Stimulated activated naive CD4-positive, alpha-beta T cell (primary cell): ENCODE measurements at regions not wholly inside any gene's neighbourhood (a gene's known extent, or its start where the extent isn't known, plus 50 kb on each side); places are given as distances from the start of the nearest gene placed in this dataset.
"Not testable (repeated sequence)": the region's sequence is repeated elsewhere in the genome, so short reads cannot be mapped to it uniquely, and the experiment has no call there.

Experiments used
- DNase-seq, 6 experiments: peaks; one replicate each; lab custom pipeline; 2025; lab: John Stamatoyannopoulos, UW

DNA sequence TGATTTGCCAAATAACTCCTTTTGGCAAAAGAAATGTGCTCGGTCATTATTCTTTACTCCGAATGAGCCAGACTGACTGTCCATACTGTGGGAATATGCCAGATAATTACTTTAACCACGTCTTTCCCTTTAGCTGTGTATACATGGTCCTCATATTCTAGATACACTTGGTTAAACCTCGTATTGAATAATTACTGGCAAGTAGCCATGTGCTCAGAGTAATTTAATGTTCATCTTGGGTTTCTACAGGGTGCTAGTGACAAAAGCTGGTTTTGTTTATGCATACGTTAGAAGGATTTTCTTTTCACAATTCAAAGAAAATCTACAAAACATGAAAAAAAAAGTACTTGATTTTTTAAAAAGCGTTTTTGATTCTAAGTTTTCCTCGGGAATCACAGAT, 540.3 kb downstream of the KCNJ2 start:
- DNase-seq = no peak

DNA sequence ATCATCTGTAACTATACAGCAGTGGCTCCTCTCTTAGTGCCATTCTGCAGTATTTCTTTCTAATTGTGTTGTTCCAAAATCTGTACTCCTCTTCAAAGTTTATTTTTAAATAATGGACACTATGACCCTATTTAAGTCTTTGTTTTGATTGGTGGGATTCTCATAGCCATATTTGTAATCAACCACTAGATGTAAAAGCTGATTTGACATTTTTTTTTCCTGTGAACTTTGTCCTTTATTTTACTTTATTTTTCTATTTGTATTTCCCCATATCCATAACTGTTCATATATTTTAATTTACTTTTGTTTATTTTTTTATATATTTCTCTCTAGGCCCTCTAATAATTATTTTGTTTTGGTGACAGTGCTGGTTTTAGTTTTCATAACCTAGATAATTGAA, 544.4 kb downstream of the KCNJ2 start:
- DNase-seq = no peak

DNA sequence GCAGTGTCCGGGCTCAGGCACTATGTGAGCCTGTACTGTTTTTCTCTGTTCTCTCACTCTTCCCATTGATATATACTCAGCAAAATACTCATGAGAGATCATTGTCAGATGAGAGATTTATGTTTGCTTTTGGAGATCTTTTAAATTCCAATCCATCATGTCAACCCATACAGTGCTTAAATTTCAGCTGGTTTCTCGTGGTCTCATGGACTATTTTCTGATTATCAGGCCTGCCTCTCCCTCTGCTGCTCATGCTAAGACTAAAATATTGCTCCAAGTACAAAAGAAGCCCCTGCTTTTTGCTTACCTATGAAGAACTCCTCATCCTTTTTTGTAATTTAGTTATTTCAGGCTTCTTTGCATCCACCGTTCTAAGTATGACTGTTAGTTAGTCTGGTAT, 547.2 kb downstream of the KCNJ2 start:
- DNase-seq = no peak

DNA sequence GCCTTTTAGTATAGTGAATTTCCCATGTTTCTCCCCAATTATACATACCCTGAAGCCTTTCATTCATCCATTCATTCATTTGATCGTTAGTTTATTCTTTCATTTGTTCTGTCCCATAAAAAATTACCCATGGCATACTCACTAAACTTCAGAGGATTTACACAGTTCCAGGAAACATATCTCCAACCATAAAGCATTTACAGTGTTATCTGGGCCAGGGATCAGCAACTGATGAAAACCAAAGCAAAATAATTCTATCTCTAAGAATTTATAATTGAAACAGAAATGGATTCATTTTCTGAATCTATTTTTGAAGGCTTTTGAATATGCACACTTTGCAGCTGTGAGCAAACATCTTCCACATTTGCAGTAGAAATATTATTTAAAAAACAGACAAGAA, 547.7 kb downstream of the KCNJ2 start:
- DNase-seq = no peak

DNA sequence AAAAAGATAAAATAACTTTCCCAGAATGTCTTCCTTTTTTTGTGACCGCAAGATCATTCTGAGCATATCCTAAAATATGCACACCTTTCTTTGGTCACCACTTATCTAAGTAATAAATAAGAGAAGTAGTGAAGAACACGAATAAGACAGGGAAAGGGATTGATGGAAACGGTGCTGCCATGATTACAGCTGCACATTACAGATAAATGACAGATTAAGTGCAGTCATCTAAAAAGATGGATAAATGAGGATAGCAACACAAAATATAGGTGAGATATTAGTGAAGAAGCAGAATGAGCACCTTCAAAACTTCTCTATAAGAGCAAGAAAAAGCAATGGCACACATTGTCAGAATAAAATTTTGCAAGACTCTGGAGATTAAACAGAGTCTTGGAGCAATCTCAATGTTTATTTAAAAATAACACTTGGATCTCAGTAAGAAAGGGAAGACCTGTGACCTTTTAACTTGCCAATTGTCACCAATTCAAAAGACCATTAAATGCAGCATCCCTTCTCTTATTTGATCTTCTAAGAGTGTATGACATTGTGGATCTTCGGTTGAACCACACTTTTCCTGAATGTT, 567.1 kb downstream of the KCNJ2 start:
- DNase-seq = no peak

DNA sequence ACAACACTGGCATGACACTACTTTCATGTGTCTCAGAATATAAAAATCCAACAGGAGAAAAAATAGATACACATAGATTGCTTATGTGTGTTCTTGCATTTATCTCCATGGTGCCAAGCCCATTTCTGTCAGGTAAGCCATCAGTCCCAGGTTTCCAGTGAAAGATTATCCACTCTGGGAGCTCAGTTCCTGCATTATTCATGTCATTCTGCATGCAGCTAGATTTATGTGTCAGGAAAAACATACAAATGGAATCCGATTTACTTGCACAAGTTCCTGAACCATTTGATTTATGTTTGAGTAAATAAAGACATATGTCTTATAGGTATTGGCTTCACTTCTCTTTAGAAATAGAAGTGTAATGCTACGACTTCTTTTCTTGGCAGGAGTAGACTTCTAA, 569.7 kb downstream of the KCNJ2 start:
- no peak for DNase-seq

DNA sequence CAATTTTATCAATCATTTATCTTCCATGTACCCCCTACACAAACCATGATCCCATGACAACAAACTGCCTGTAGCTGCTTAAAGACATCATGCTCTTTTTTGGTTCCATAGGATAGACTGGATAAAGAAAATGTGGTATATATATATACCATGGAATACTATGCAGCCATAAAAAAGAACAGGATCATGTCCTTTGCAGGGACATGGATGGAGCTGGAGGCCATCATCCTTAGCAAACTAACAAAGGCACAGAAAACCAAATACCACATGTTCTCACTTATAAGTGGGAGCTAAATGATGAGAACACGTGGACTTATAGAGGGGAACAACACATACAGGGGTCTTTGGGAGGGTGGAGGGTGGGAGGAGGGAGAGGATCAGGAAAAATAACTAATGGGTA, 577.2 kb downstream of the KCNJ2 start:
- not testable (repeated sequence) for DNase-seq

DNA sequence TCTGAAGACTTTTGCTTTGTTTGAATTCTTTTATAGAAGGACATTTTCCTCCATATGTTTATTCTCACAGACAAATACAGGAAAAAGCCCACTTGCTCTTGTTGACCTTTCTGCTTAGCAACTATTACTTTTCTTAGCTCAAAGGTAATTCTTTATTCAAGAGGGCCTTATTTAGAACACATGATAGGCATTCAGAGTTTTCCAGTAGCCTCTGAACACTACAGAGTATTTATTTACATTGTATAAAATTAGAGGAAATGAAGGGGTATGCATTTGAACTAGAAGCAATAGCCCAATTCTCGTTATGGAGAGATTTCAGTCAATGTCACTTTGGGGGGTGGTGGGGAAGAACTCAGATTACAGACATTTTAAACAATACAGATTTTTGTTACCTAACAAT, 581.7 kb downstream of the KCNJ2 start:
- DNase-seq = no peak

DNA sequence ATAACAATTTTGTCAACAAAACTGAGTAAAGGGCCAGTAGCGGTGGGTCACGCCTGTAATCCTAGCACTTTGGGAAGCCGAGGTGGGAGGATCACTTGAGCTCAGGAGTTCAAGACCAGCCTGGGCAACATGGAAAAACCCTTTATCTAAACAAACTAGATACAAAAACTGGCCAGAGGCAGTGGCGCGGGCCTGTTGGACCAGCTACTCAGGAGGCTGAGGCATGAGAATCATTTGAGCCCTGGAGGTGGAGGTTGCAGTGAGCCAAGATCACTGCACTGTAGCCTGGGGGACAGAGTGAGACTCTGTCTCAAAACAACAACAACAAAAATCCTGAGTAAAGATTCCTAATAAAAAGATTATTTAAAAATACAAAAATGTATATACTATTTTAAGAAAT, 583.1 kb downstream of the KCNJ2 start:
- DNase-seq = not testable (repeated sequence)

DNA sequence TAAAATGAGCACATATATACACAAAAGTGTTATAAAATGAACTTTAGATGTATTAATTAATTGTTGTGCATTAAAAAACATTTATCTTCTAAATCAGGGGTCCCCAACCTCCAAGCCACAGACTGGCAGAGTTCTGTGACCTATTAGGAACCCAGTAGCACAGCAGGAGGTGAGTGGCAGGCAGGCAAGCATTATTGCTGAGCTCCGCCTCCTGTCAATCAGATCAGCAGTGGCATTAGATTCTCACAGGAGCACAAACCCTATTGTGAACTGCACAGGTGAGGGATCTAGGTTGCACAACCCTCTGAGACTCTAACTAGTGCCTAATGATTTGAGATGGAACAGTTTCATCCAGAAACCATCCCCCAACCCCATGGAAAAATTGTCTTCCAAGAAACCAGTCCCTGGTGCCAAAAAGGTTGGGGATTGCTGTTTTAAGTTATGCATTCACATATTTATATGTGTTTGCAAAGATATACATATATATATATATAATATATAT, 583.7 kb downstream of the KCNJ2 start:
- no peak for DNase-seq

DNA sequence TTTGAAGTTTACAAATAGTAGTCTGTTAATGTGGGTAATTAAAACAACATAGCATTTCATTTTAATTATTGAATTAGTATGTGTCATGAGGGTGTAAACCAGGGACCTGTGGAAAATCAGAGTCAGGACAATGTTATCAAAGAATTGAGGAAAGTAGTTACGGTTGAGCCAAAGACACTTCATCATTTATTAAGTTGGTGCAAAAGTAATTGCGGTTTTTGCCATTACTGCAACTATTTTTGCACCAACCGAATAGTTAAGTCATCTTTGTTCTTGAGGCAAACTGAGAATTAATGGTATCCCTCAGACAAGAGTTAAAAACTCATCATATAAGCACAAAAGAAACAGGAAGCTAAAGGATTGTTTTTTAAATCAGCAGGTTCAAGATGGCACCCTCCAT, 593.7 kb downstream of the KCNJ2 start:
- no peak for DNase-seq

DNA sequence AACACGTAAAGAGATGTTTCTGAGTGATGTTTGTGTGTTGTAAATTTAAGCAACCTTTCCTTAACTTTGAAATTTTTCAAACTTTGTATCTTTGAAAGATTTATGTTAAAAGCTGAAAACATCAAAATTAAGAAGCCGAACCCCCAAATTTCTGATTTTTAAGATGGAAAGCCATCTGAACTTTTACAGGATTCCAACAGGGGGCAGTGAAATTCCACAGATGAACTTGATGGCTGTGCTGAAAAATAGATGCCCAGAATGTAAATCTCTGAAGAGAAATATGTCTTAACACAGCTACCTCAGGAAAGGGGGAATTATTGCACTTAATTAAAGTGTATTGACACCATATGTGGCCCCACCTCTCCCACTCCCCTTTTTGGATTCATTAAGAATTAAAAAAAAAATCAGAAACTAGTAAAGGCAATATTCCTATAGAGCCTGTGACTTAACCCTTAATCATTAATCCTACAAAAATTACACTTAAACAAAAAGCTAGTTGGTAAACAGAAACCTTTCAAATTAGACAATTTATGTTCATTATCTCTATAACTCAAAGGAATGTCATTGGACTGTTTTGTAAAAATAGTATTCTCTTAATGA, 597.9 kb downstream of the KCNJ2 start:
- DNase-seq = no peak

DNA sequence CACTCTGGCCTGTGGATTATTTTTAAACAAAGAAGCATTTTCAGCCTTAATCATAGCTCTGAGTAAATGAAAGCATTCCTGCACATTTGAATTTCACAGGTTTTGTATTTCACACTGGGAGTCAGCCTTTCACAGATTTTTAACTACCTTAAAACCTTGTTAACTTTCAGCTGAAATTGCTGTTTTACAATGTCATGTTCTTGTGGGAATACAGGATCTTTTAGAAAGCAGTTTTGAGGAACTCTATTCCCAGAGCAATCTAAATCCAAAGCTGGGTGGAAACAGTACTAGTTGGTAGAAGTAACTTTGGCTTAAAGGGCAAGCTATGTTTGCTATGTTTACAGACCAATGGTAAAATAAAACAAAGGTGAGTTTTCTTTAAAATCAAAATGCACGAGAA, 600.6 kb downstream of the KCNJ2 start:
- no peak for DNase-seq

DNA sequence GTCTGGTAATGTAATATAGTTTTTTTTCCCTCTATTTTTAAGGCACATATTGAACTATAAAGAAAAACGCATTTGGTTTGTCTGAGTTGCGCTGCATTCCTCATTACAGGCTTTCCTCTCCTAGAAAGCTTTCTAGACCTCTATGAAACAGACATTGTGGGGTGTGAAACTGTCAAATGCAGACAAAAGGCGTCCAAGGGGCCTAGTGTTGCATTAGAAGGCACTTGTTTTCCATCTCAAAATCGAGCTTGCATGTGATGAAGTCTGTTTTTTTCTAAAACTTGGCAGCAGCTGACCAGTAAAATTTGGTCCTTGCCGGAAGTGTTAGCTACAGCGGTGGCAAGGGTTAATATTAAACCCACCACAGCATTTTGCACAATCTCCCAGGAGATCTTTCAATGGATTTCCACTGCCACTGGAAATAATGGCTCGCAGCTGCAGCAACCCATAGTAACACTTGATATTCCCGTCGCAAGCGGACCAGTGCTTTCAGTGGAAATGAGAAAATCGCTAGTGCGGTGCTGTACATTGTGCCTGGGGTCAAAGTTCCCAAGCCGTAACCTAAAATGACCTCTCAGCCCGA, 602.6 kb downstream of the KCNJ2 start:
- DNase-seq = no peak

DNA sequence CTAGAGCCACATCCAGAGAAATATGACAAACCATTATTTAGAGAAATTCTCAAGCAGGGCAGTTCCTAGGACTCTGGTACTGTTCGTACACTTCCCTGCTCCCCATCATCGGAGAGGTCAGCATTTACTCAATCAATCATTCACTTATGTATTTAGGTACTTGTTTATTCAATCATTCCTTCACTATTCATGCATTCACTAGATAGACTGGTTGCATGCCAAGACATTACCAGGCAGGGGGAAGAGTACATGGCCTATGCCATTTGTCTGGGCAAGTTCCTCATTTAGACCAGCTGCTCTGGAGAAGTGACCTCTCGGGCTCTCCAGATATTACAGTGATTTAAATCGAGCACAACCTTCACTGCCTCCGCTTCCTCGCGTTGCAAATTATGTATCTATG, 603.4 kb downstream of the KCNJ2 start:
- no peak for DNase-seq

DNA sequence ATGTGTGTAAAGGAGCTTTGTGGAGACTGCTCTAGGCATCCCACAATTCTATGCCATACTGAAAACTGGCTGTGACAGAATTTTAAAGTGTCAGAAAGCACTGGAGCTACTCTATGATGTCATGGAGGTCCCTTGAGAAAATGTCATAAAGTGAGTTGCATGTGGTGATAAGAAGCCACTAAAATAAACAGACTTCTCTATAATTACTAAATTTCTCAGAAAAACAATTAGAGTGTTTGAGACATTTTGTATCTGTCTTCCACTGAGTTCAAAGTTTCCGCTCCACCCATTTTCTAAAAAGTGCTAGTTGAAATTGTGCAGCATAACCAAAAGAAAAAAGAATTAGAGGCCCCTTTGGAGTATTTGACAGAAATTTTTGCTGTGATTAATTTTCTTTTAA, 603.9 kb downstream of the KCNJ2 start:
- no peak for DNase-seq

DNA sequence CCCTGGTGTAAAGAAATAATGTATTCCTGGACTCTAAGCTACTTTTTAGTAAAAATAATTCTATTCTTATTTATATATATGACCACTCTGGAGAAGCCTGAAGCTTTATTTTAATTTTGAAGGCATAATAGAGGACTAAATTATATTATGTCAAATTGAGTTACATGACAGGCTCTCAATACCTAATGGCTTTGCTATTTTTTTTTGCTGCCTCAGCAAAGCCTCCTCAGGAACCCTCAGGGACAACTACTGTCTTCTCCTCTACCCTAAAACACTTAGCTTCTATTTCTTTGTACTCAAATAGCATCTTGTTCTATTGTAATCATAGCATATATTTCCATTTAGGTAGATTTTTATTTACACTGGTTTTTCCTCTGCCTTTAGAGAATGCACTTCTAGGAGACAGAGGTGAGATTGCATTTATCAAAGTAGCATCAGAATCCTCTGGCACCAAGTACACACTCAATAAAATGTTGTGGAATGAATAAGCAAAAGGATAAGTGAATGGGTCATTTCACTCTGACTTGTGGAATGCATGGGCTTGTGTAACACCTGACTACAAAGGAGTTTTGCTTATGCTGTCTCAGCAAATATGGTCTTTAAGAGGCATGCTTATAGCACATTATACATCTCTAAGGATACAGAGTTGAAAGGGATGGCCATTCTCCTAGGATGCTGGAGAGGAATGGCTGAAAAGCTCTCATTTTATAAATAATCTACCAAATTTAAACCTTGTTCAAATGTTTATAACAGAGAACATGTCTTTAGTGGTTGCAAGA, 605.2 kb downstream of the KCNJ2 start:
- DNase-seq = no peak

DNA sequence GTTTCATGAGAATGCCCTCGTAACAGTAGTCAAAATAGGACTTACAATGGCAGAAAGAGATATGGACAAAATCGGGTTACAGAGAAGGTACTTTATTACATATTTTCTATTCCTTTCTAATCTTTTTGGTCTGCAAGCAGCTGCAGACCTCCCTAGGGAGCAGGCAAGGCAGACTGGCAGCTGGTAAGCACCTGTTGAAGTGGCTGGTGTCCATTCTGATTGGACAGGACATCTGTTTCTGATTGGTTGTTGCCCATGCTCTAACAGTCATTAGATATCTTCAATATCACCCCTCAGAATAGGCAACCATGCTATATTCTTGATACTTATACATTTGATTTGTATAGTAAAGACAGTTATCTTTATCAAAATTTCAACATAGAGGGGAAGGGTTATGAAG, 606.3 kb downstream of the KCNJ2 start:
- DNase-seq = no peak

DNA sequence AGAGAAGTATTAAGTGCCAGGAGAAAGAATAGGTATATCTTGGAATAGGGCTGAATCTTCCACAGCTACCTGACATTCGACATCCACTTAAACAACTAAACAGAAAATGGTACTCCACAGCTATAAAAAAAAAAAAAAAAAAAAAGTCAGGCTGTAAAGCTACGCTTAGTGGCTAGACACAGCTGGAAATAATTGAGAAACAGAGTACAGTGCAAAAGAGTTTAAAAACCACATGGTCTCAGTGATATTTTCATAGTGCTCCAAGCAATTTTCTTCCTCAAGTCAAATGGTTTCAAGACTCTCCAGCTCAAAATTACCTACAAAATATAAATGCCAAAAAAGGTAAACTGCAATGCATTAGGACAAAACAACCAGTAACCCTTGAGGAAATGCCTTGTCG, 607.1 kb downstream of the KCNJ2 start:
- DNase-seq = no peak

DNA sequence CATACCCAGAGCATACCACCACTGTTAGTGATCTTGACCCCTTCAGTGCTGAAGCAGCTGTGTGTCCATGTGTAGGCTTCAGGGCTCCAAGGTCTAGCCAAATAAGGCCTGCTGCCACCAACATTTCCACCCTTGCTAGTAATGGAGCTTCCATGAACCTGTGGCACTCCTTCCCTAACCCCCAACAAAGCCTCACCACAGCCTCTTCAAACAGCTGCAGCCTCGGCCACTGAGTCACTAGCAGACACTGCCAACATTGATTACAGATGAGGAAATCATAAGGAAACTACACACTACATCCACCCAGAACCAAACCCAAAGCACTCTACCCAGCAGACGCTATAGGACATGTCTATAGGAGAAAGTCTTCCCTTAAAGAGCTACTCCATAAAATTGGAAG, 610.7 kb downstream of the KCNJ2 start:
- DNase-seq = no peak

DNA sequence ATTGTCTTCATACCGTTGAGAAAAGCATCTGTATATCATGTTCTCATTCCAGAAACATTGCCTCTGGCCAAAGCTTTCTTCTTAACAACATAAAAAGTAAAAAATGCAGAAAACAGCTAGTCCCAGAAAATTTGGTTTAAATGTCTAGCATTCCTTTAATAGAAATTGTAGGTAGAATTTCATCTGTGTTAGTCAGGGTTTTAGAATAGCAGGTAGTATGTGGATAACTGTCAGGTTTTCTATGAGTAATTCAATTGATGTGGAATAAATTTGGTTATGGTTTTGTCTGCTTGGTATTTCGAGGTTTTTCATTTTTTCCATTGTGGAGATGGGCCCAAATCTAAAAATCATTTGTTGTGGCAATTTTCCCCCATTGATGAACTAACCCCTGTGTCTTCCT, 616.7 kb downstream of the KCNJ2 start:
- no peak for DNase-seq

DNA sequence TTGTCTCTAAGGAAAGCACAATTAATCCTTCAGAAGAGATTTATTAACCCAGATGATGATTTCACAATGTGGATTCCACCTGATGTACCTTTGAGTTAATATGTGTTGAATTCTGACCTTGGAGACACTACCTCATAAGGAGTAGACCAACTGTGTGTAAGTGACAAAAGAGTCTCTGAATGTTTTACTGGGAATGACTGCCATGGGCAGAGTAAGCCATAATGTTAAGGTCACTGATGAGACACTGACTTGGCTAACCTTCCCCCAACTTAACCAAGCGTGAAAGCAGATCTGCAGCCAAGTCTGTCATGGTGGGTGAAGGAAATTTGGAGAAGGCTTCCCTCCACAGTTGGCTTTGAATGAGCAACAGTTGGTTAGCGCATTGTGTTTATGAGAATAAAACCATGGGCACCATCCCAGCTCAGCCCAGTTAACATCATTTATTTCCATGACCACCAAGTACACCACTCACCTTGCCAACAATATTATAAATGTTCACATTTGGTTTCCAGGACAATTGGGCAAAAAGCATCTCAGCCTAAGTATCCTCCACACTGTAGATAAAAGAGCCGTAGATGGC, 618.5 kb downstream of the KCNJ2 start:
- DNase-seq = no peak
